Upper lobe of left lung (tissue), 4 donors: ENCODE measurements at regions not wholly inside any gene's neighbourhood (a gene's known extent, or its start where the extent isn't known, plus 50 kb on each side); places are given as distances from the start of the nearest gene placed in this dataset.

Experiments used
- CTCF ChIP-seq, 6 experiments: fragments of 450-650 bp in 4 of 6; fragments of 200-600 bp in 2 of 6; sonication (generic) in 2 of 6; IDR thresholded peaks; one replicate each; pipeline ENCODE4 v1.5.1; 2016 to 2019; ENCODE audit warnings: antibody characterized with exemption in 6 of 6
- EP300 ChIP-seq, 4 donors: sonication (generic); formaldehyde crosslinking; IDR thresholded peaks; one replicate each; pipeline ENCODE4 v1.5.1; 2017; ENCODE audit warnings: antibody characterized with exemption in 4 of 4, control low read depth in 2 of 4
- POLR2A ChIP-seq, 4 donors: fragments of 450-650 bp; IDR thresholded peaks; one replicate each; pipeline ENCODE4 v1.5.1; 2016 to 2017; ENCODE audit warnings: antibody characterized with exemption in 4 of 4, mild to moderate bottlenecking in 2 of 4
- POLR2AphosphoS5 ChIP-seq, 2 donors: sonication (generic); formaldehyde crosslinking; IDR thresholded peaks; one replicate each; pipeline ENCODE4 v1.5.1; 2017; ENCODE audit warnings: antibody characterized with exemption in 2 of 2

- TF ChIP-seq POLR2A (IDR thresholded peaks at IDR 0.05) (no peak), EP300 (IDR thresholded peaks at IDR 0.05) (no peak), CTCF (IDR thresholded peaks at IDR 0.05) (no peak), POLR2AphosphoS5 (IDR thresholded peaks at IDR 0.05) (no peak)
Measured at GRCh38 chr14:100454437-100454836, 131.3 kb downstream of the SLC25A47 start.
